Caco-2 (cell line): ENCODE measurements at regions not wholly inside any gene's neighbourhood (a gene's known extent, or its start where the extent isn't known, plus 50 kb on each side); places are given as distances from the start of the nearest gene placed in this dataset.

Experiments
- BruUV-seq: library from RNA; stranded (reverse); fragments of 400-500 nt; replicated peaks from 2 replicates; lab custom pipeline; 2021; lab: Mats Ljungman, UMichigan
- CTCF ChIA-PET: fragments of 300-600 bp; sonication (Branson Sonifier 250); formaldehyde crosslinking; loops from one replicate; lab custom pipeline; 2022; ENCODE audit warnings: antibody characterized with exemption; lab: Charles Lee
- POLR2A ChIA-PET: fragments of 300-600 bp; sonication (Branson Sonifier 250); formaldehyde crosslinking; loops from one replicate; lab custom pipeline; 2022; ENCODE audit warnings: antibody characterized with exemption; lab: Charles Lee
- DNase-seq, 2 experiments: peaks; one replicate each; pipeline versions ENCODE4 v3.0.0 to v3.0.0-alpha.2; 2020 to 2022
- H3K27me3 ChIP-seq: replicated peaks from 2 replicates; pipeline ENCODE4 v1.6.0; 2011; ENCODE audit warnings: low read length; ENCODE audit not compliant: control insufficient read depth, insufficient read depth
- H3K36me3 ChIP-seq: 2 replicates; pipeline ENCODE4 v1.5.1; 2011; ENCODE audit warnings: low read length; ENCODE audit not compliant: control insufficient read depth, insufficient read depth
- H3K4me1 ChIP-seq: fragments of 250-450 bp; sonication (Bioruptor Pico); 2 replicates; pipeline ENCODE4 v1.5.1; 2020; ENCODE audit warnings: mild to moderate bottlenecking
- H3K4me3 ChIP-seq: 2 replicates; pipeline ENCODE4 v1.5.1; 2011; ENCODE audit warnings: low read depth, mild to moderate bottlenecking, control low read depth, low read length
- H3K9me3 ChIP-seq: fragments of 250-450 bp; sonication (Bioruptor Pico); 2 replicates; pipeline ENCODE4 v1.5.1; 2020; ENCODE audit warnings: mild to moderate bottlenecking, moderate library complexity
- H3K27ac Mint-ChIP-seq: one replicate; pipeline ENCODE4 v1.8.0; 2022; ENCODE audit warnings: mixed read lengths; ENCODE audit not compliant: unreplicated experiment
- H3K27me3 Mint-ChIP-seq: one replicate; pipeline ENCODE4 v1.8.0; 2022; ENCODE audit warnings: mixed read lengths; ENCODE audit not compliant: insufficient read depth, unreplicated experiment
- H3K36me3 Mint-ChIP-seq: one replicate; pipeline ENCODE4 v1.8.0; 2022; ENCODE audit warnings: mild to moderate bottlenecking, mixed read lengths; ENCODE audit not compliant: insufficient read depth, unreplicated experiment
- H3K4me1 Mint-ChIP-seq: one replicate; pipeline ENCODE4 v1.8.0; 2022; ENCODE audit warnings: low read depth, mixed read lengths; ENCODE audit not compliant: unreplicated experiment
- H3K4me3 Mint-ChIP-seq: one replicate; pipeline ENCODE4 v1.8.0; 2022; ENCODE audit warnings: mild to moderate bottlenecking, moderate library complexity, mixed read lengths; ENCODE audit not compliant: unreplicated experiment
- H3K9me3 Mint-ChIP-seq: one replicate; pipeline ENCODE4 v1.8.0; 2022; ENCODE audit warnings: mixed read lengths; ENCODE audit not compliant: unreplicated experiment
- CTCF ChIP-seq, 2 experiments: fragments of 200-600 bp in 1 of 2; IDR thresholded peaks; 1 replicate in 1 of 2; 2 replicates in 1 of 2; pipeline versions ENCODE4 v1.5.1 to v1.8.0; 2011 to 2022; ENCODE audit warnings: antibody characterized with exemption in 1 of 2, control low read depth in 1 of 2, inconsistent platforms in 1 of 2, low read depth in 1 of 2, low read length in 1 of 2, mild to moderate bottlenecking in 1 of 2, moderate library complexity in 1 of 2; ENCODE audit not compliant: insufficient read depth in 1 of 2, severe bottlenecking in 1 of 2, unreplicated experiment in 1 of 2
- intact Hi-C: fragments of 100-400 bp; cut with micrococcal nuclease; formaldehyde crosslinking; loops from one replicate; pipeline ENCODE4 v1.10.0; 2022; ENCODE audit not compliant: unreplicated experiment

- Histone ChIP-seq H3K9me3 (no peaks in the 10 kb centered on the region), H3K4me1 (no peaks in the 10 kb centered on the region), H3K4me3 (no peak overlapping the region), H3K36me3 (no peaks in the 10 kb centered on the region), H3K27me3 (no peaks in the 10 kb centered on the region)
- Mint-ChIP-seq H3K27me3 (no peaks in the 10 kb centered on the region), H3K4me3 (no peak overlapping the region), H3K27ac (no peak overlapping the region), H3K36me3 (no peaks in the 10 kb centered on the region), H3K9me3 (no peaks in the 10 kb centered on the region), H3K4me1 (no peaks in the 10 kb centered on the region)
- no peak for DNase-seq
- no peak for TF ChIP-seq CTCF (IDR thresholded peaks at IDR 0.05; ENCODE audit: insufficient read depth in 1 of 2, low read depth in 1 of 2, low read length in 1 of 2, severe bottlenecking in 1 of 2, unreplicated experiment in 1 of 2)
- no TSS peak for BruUV-seq
- ChIA-PET CTCF (no interaction called here), POLR2A (no interaction called here)
- intact Hi-C loops, result no loop called here
These were observed 2202.9 kb upstream of the WWC1 start for GRCh38 chr5:166088389-166089039.

- Histone ChIP-seq H3K4me1 (no peaks in the 10 kb centered on the region), H3K27me3 (no peaks in the 10 kb centered on the region), H3K9me3 (no peaks in the 10 kb centered on the region), H3K4me3 (no peak overlapping the region), H3K36me3 (no peaks in the 10 kb centered on the region)
- no peaks in the 10 kb centered on the region for H3K9me3 Mint-ChIP-seq
- CTCF ChIA-PET, result no interaction called here
- H3K36me3 Mint-ChIP-seq, result no peaks in the 10 kb centered on the region
- no peaks in the 10 kb centered on the region for H3K27me3 Mint-ChIP-seq
- no peak overlapping the region for H3K27ac Mint-ChIP-seq
- intact Hi-C loops, result no loop called here
- POLR2A ChIA-PET, result no interaction called here
- no peak overlapping the region for H3K4me3 Mint-ChIP-seq
- BruUV-seq, result no TSS peak
- no peak for DNase-seq
- TF ChIP-seq CTCF (IDR thresholded peaks at IDR 0.05; ENCODE audit: insufficient read depth in 1 of 2, low read depth in 1 of 2, low read length in 1 of 2, severe bottlenecking in 1 of 2, unreplicated experiment in 1 of 2), result no peak
- H3K4me1 Mint-ChIP-seq, result no peaks in the 10 kb centered on the region
These were observed 2199.5 kb upstream of the WWC1 start for GRCh38 chr5:166091931-166092330.

DNA sequence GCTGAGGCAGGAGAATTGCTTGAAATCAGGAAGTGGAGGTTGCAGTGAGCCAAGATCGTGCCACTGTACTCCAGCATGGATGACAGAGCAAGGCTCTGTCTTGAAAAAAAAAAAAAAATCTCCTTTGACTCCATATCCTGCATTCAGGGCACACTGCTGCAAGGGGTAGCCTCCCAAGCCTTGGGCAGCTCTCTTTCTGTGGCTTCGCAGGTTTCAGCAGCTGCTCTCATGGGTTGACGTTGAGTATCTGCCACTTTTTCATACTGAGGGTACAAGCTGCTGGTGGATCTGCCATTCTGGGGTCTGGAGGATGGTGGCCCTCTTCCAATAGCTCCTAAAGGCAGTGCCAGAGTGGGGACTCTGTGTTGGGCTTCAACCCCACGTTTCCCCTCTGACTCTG lies 2198.1 kb upstream of the WWC1 start:
- H3K36me3 Mint-ChIP-seq, result no peaks in the 10 kb centered on the region
- Histone ChIP-seq H3K36me3 (no peaks in the 10 kb centered on the region), H3K27me3 (no peaks in the 10 kb centered on the region), H3K4me1 (no peaks in the 10 kb centered on the region), H3K4me3 (no peak overlapping the region), H3K9me3 (no peaks in the 10 kb centered on the region)
- H3K4me3 Mint-ChIP-seq, result no peak overlapping the region
- no peaks in the 10 kb centered on the region for H3K27me3 Mint-ChIP-seq
- no peaks in the 10 kb centered on the region for H3K4me1 Mint-ChIP-seq
- no peak overlapping the region for H3K27ac Mint-ChIP-seq
- no TSS peak for BruUV-seq
- intact Hi-C loops, result no loop called here
- TF ChIP-seq CTCF (IDR thresholded peaks at IDR 0.05; ENCODE audit: insufficient read depth in 1 of 2, low read depth in 1 of 2, low read length in 1 of 2, severe bottlenecking in 1 of 2, unreplicated experiment in 1 of 2), result no peak
- DNase-seq, result no peak
- no peaks in the 10 kb centered on the region for H3K9me3 Mint-ChIP-seq
- ChIA-PET POLR2A (no interaction called here), CTCF (interaction anchor here (0.7 kb wide), 1 partner anchor 479 kb away, joined by 3 read pairs; no protein-coding TSS in a partner anchor)
